OCI-LY1 (cell line): ENCODE measurements at regions not wholly inside any gene's neighbourhood (a gene's known extent, or its start where the extent isn't known, plus 50 kb on each side); places are given as distances from the start of the nearest gene placed in this dataset.

ENCODE experiments used
- H2AFZ ChIP-seq: fragments of 200-600 bp; sonication (generic), shearing (Covaris generic); 2 replicates; pipeline ENCODE4 v1.6.0; 2014; ENCODE audit warnings: antibody characterized with exemption, mild to moderate bottlenecking, low read length
- H3F3A ChIP-seq: fragments of 200-600 bp; sonication (generic), shearing (Covaris generic); 2 replicates; pipeline ENCODE4 v1.6.0; 2014; ENCODE audit warnings: mild to moderate bottlenecking, antibody characterized with exemption, low read length, moderate library complexity; ENCODE audit not compliant: insufficient read depth
- H3K27ac ChIP-seq: fragments of 200-600 bp; sonication (generic); 2 replicates; pipeline ENCODE4 v1.5.1; 2014; ENCODE audit warnings: low read length, mixed run types, mild to moderate bottlenecking, low read depth; ENCODE audit not compliant: poor library complexity, severe bottlenecking
- H3K27me3 ChIP-seq: fragments of 200-600 bp; sonication (generic); 2 replicates; pipeline ENCODE4 v1.6.0; 2014; ENCODE audit warnings: antibody characterized with exemption, mild to moderate bottlenecking, low read length, moderate library complexity; ENCODE audit not compliant: insufficient read depth
- H3K36me3 ChIP-seq: fragments of 200-600 bp; sonication (generic); 2 replicates; pipeline ENCODE4 v1.6.1; 2014; ENCODE audit warnings: mild to moderate bottlenecking, antibody characterized with exemption, low read length, moderate library complexity, mixed read lengths; ENCODE audit not compliant: insufficient read depth
- H3K4me1 ChIP-seq: fragments of 200-600 bp; sonication (generic); 2 replicates; pipeline ENCODE4 v1.5.1; 2014; ENCODE audit warnings: mild to moderate bottlenecking, low read length, moderate library complexity; ENCODE audit not compliant: insufficient read depth, severe bottlenecking
- H3K4me2 ChIP-seq: fragments of 200-600 bp; sonication (generic), shearing (Covaris generic); 2 replicates; pipeline ENCODE4 v1.6.1; 2014; ENCODE audit warnings: low read length
- H3K4me3 ChIP-seq: fragments of 200-600 bp; sonication (generic); 2 replicates; pipeline ENCODE4 v1.5.1; 2014; ENCODE audit warnings: low read length, low read depth, mild to moderate bottlenecking, mixed read lengths; ENCODE audit not compliant: poor library complexity, severe bottlenecking
- H3K79me2 ChIP-seq: fragments of 200-600 bp; shearing (Covaris generic); 2 replicates; pipeline ENCODE4 v1.6.1; 2016; ENCODE audit warnings: mixed run types, low read length, mixed read lengths; ENCODE audit not compliant: insufficient read depth
- H3K9ac ChIP-seq: fragments of 200-600 bp; sonication (generic), shearing (Covaris generic); 2 replicates; pipeline ENCODE4 v1.6.1; 2014; ENCODE audit warnings: mild to moderate bottlenecking, low read length, mixed read lengths
- H3K9me2 ChIP-seq: fragments of 200-600 bp; sonication (generic), shearing (Covaris generic); 2 replicates; pipeline ENCODE4 v1.6.1; 2014; ENCODE audit warnings: low read depth, mild to moderate bottlenecking, low read length, mixed read lengths
- H3K9me3 ChIP-seq: fragments of 200-600 bp; shearing (Covaris generic); 2 replicates; pipeline ENCODE4 v1.6.1; 2014; ENCODE audit warnings: low read length, mixed read lengths
- H4K20me1 ChIP-seq: fragments of 200-600 bp; sonication (generic), shearing (Covaris generic); 2 replicates; pipeline ENCODE4 v1.6.0; 2016; ENCODE audit warnings: mild to moderate bottlenecking, low read length; ENCODE audit not compliant: insufficient read depth
- CTCF ChIP-seq: fragments of 200-600 bp; sonication (generic), shearing (Covaris generic); IDR thresholded peaks from 2 replicates; pipeline ENCODE4 v1.5.1; 2017; ENCODE audit warnings: mild to moderate bottlenecking, antibody characterized with exemption, low read length, moderate library complexity, mixed read lengths
- EZH2 ChIP-seq: fragments of 200-600 bp; sonication (generic), shearing (Covaris generic); IDR thresholded peaks from 2 replicates; pipeline ENCODE4 v1.8.0; 2017; ENCODE audit warnings: borderline replicate concordance, mixed run types, mild to moderate bottlenecking, antibody characterized with exemption, low read length, moderate library complexity, mixed read lengths

GRCh38 chr16:85422632-85423550, 190.2 kb upstream of the GSE1 start:
- Histone ChIP-seq H3K4me3 (no peak overlapping the region), H3K9me3 (no peaks in the 10 kb centered on the region), H3K4me1 (no peaks in the 10 kb centered on the region), H2AFZ (no peak overlapping the region), H3K79me2 (no peaks in the 10 kb centered on the region), H3K36me3 (no peaks in the 10 kb centered on the region), H4K20me1 (no peaks in the 10 kb centered on the region), H3F3A (no peaks in the 10 kb centered on the region), H3K9ac (no peak overlapping the region), H3K27ac (no peak overlapping the region), H3K4me2 (no peak overlapping the region), H3K27me3 (no peaks in the 10 kb centered on the region; the same call in 1 of the 2 replicates), H3K9me2 (no peaks in the 10 kb centered on the region)
- TF ChIP-seq CTCF (no peak), EZH2 (no peak)

- no peaks in the 10 kb centered on the region for H3K27me3 ChIP-seq
- TF ChIP-seq CTCF = no peak
- no peak for TF ChIP-seq EZH2
Measured at GRCh38 chr16:85423631-85424030, 189.5 kb upstream of the GSE1 start.

GRCh38 chr16:85424260-85425073, 188.7 kb upstream of the GSE1 start:
- Histone ChIP-seq H3F3A (no peaks in the 10 kb centered on the region), H3K9ac (no peak overlapping the region), H4K20me1 (no peaks in the 10 kb centered on the region), H3K9me3 (no peaks in the 10 kb centered on the region), H3K27ac (no peak overlapping the region), H3K4me1 (no peaks in the 10 kb centered on the region), H3K4me3 (no peak overlapping the region), H3K27me3 (no peaks in the 10 kb centered on the region), H2AFZ (no peak overlapping the region), H3K4me2 (no peak overlapping the region), H3K9me2 (no peaks in the 10 kb centered on the region), H3K79me2 (no peaks in the 10 kb centered on the region), H3K36me3 (no peaks in the 10 kb centered on the region)
- TF ChIP-seq CTCF = no peak
- TF ChIP-seq EZH2 = no peak

More at GRCh38 chr16:85423631-85424030, 189.5 kb upstream of the GSE1 start:
- no peak overlapping the region for H3K9ac ChIP-seq
- no peaks in the 10 kb centered on the region for H3K79me2 ChIP-seq
- H2AFZ ChIP-seq = no peak overlapping the region
- no peak overlapping the region for H3K27ac ChIP-seq
- no peaks in the 10 kb centered on the region for H3K9me3 ChIP-seq
- no peak overlapping the region for H3K4me3 ChIP-seq
- H3K4me2 ChIP-seq = no peak overlapping the region
- no peaks in the 10 kb centered on the region for H3F3A ChIP-seq
- H3K36me3 ChIP-seq = no peaks in the 10 kb centered on the region
- no peaks in the 10 kb centered on the region for H3K4me1 ChIP-seq
- H4K20me1 ChIP-seq = no peaks in the 10 kb centered on the region
- H3K9me2 ChIP-seq = no peaks in the 10 kb centered on the region
